Stimulated activated naive CD8-positive, alpha-beta T cell treated with anti-CD3 and anti-CD28 coated beads, Interleukin-15, Interleukin-2, amounts not matched to agents 100 ng/mL and 50 ng/mL, for 24 hours (primary cell): ENCODE measurements at regions not wholly inside any gene's neighbourhood (a gene's known extent, or its start where the extent isn't known, plus 50 kb on each side); places are given as distances from the start of the nearest gene placed in this dataset.

Source experiments
- H3K27ac Mint-ChIP-seq: one replicate; pipeline ENCODE4 v1.8.0; 2021; ENCODE audit warnings: mild to moderate bottlenecking, mixed read lengths
- H3K27me3 Mint-ChIP-seq: one replicate; pipeline ENCODE4 v1.8.0; 2021; ENCODE audit warnings: mixed read lengths
- H3K36me3 Mint-ChIP-seq: one replicate; pipeline ENCODE4 v1.8.0; 2021; ENCODE audit warnings: low read depth, mixed read lengths
- H3K4me1 Mint-ChIP-seq: one replicate; pipeline ENCODE4 v1.8.0; 2021; ENCODE audit warnings: low read depth, mixed read lengths
- H3K4me3 Mint-ChIP-seq: one replicate; pipeline ENCODE4 v1.8.0; 2021; ENCODE audit warnings: mild to moderate bottlenecking, mixed read lengths
- H3K9me3 Mint-ChIP-seq: one replicate; pipeline ENCODE4 v1.8.0; 2021; ENCODE audit warnings: mixed read lengths

- Mint-ChIP-seq H3K4me1 (no peaks in the 10 kb centered on the region), H3K27ac (no peak overlapping the region), H3K9me3 (no peaks in the 10 kb centered on the region), H3K27me3 (no peaks in the 10 kb centered on the region), H3K36me3 (no peaks in the 10 kb centered on the region), H3K4me3 (no peak overlapping the region)
Observed at GRCh38 chr5:2387634-2388325, 363.7 kb downstream of the IRX2 start.

- Mint-ChIP-seq H3K27ac (no peak overlapping the region), H3K4me1 (no peaks in the 10 kb centered on the region), H3K4me3 (no peak overlapping the region)
Observed at GRCh38 chr5:2387250-2387633, 364.2 kb downstream of the IRX2 start.

GRCh38 chr5:2385818-2386217 is 365.7 kb downstream of the IRX2 start:
- Mint-ChIP-seq H3K36me3 (no peaks in the 10 kb centered on the region), H3K27ac (no peak overlapping the region), H3K4me3 (no peak overlapping the region), H3K4me1 (no peaks in the 10 kb centered on the region), H3K9me3 (no peaks in the 10 kb centered on the region), H3K27me3 (no peaks in the 10 kb centered on the region)

More at GRCh38 chr5:2387250-2387633, 364.2 kb downstream of the IRX2 start:
- no peaks in the 10 kb centered on the region for H3K36me3 Mint-ChIP-seq
- no peaks in the 10 kb centered on the region for H3K9me3 Mint-ChIP-seq
- H3K27me3 Mint-ChIP-seq: no peaks in the 10 kb centered on the region

- Mint-ChIP-seq H3K4me3 (no peak overlapping the region), H3K36me3 (no peaks in the 10 kb centered on the region), H3K4me1 (no peaks in the 10 kb centered on the region)
Observed at GRCh38 chr5:2383698-2384065, 367.8 kb downstream of the IRX2 start.

GRCh38 chr5:2382776-2383697 is 368.4 kb downstream of the IRX2 start:
- H3K27me3 Mint-ChIP-seq: no peaks in the 10 kb centered on the region
- no peak overlapping the region for H3K4me3 Mint-ChIP-seq
- no peak overlapping the region for H3K27ac Mint-ChIP-seq
- no peaks in the 10 kb centered on the region for H3K36me3 Mint-ChIP-seq
- H3K4me1 Mint-ChIP-seq: no peaks in the 10 kb centered on the region
- H3K9me3 Mint-ChIP-seq: no peaks in the 10 kb centered on the region

More at GRCh38 chr5:2383698-2384065, 367.8 kb downstream of the IRX2 start:
- H3K9me3 Mint-ChIP-seq: no peaks in the 10 kb centered on the region
- H3K27me3 Mint-ChIP-seq: no peaks in the 10 kb centered on the region
- no peak overlapping the region for H3K27ac Mint-ChIP-seq

GRCh38 chr5:2381861-2382260 is 369.6 kb downstream of the IRX2 start:
- Mint-ChIP-seq H3K9me3 (no peaks in the 10 kb centered on the region), H3K27ac (no peak overlapping the region), H3K4me3 (no peak overlapping the region), H3K36me3 (no peaks in the 10 kb centered on the region), H3K4me1 (no peaks in the 10 kb centered on the region), H3K27me3 (no peaks in the 10 kb centered on the region)

- H3K9me3 Mint-ChIP-seq: no peaks in the 10 kb centered on the region
- H3K27ac Mint-ChIP-seq: no peak overlapping the region
- no peaks in the 10 kb centered on the region for H3K27me3 Mint-ChIP-seq
- H3K4me3 Mint-ChIP-seq: no peak overlapping the region
- no peaks in the 10 kb centered on the region for H3K36me3 Mint-ChIP-seq
- no peaks in the 10 kb centered on the region for H3K4me1 Mint-ChIP-seq
Observed at GRCh38 chr5:2381070-2381469, 370.4 kb downstream of the IRX2 start.

- no peaks in the 10 kb centered on the region for H3K27me3 Mint-ChIP-seq
- no peaks in the 10 kb centered on the region for H3K4me1 Mint-ChIP-seq
Observed at GRCh38 chr5:2378976-2379375, 372.5 kb downstream of the IRX2 start.

GRCh38 chr5:2378108-2378507 is 373.4 kb downstream of the IRX2 start:
- Mint-ChIP-seq H3K27ac (no peak overlapping the region), H3K9me3 (no peaks in the 10 kb centered on the region), H3K36me3 (no peaks in the 10 kb centered on the region), H3K4me1 (no peaks in the 10 kb centered on the region), H3K27me3 (no peaks in the 10 kb centered on the region), H3K4me3 (no peak overlapping the region)

More at GRCh38 chr5:2378976-2379375, 372.5 kb downstream of the IRX2 start:
- Mint-ChIP-seq H3K27ac (no peak overlapping the region), H3K36me3 (no peaks in the 10 kb centered on the region), H3K4me3 (no peak overlapping the region), H3K9me3 (no peaks in the 10 kb centered on the region)

GRCh38 chr5:2376486-2376885 is 375.0 kb downstream of the IRX2 start:
- Mint-ChIP-seq H3K4me3 (no peak overlapping the region), H3K36me3 (no peaks in the 10 kb centered on the region), H3K27ac (no peak overlapping the region), H3K27me3 (no peaks in the 10 kb centered on the region), H3K4me1 (no peaks in the 10 kb centered on the region), H3K9me3 (peaks cover 9% of the 10 kb centered on the region)

GRCh38 chr5:2375757-2376250 is 375.7 kb downstream of the IRX2 start:
- H3K36me3 Mint-ChIP-seq: no peaks in the 10 kb centered on the region
- no peaks in the 10 kb centered on the region for H3K27me3 Mint-ChIP-seq
- peaks cover 9% of the 10 kb centered on the region for H3K9me3 Mint-ChIP-seq
- no peak overlapping the region for H3K4me3 Mint-ChIP-seq
- no peaks in the 10 kb centered on the region for H3K4me1 Mint-ChIP-seq
- no peak overlapping the region for H3K27ac Mint-ChIP-seq

GRCh38 chr5:2375291-2375690 is 376.2 kb downstream of the IRX2 start:
- H3K27ac Mint-ChIP-seq: no peak overlapping the region
- H3K9me3 Mint-ChIP-seq: peaks cover 9% of the 10 kb centered on the region
- H3K27me3 Mint-ChIP-seq: no peaks in the 10 kb centered on the region
- H3K4me1 Mint-ChIP-seq: no peaks in the 10 kb centered on the region
- no peaks in the 10 kb centered on the region for H3K36me3 Mint-ChIP-seq
- H3K4me3 Mint-ChIP-seq: no peak overlapping the region

- Mint-ChIP-seq H3K27ac (no peak overlapping the region), H3K9me3 (peaks cover 10% of the 10 kb centered on the region), H3K36me3 (no peaks in the 10 kb centered on the region), H3K4me3 (no peak overlapping the region), H3K27me3 (no peaks in the 10 kb centered on the region), H3K4me1 (no peaks in the 10 kb centered on the region)
Observed at GRCh38 chr5:2374703-2375102, 376.8 kb downstream of the IRX2 start.

GRCh38 chr5:2373631-2374030 is 377.8 kb downstream of the IRX2 start:
- Mint-ChIP-seq H3K4me3 (no peak overlapping the region), H3K27me3 (no peaks in the 10 kb centered on the region), H3K27ac (no peak overlapping the region), H3K9me3 (peaks cover 17% of the 10 kb centered on the region), H3K4me1 (no peaks in the 10 kb centered on the region), H3K36me3 (no peaks in the 10 kb centered on the region)

GRCh38 chr5:2371419-2371710 is 380.1 kb downstream of the IRX2 start:
- Mint-ChIP-seq H3K27me3 (no peaks in the 10 kb centered on the region), H3K27ac (no peak overlapping the region), H3K4me3 (no peak overlapping the region), H3K4me1 (no peaks in the 10 kb centered on the region), H3K36me3 (no peaks in the 10 kb centered on the region), H3K9me3 (peaks cover 20% of the 10 kb centered on the region)
